Liver (tissue), 8 donors: ENCODE measurements at regions not wholly inside any gene's neighbourhood (a gene's known extent, or its start where the extent isn't known, plus 50 kb on each side); places are given as distances from the start of the nearest gene placed in this dataset.
A peak's percentile ranks its signal among the peaks of the same experiment; 100 is the strongest.

ENCODE experiments used
- DNase-seq: peaks from one replicate; pipeline ENCODE4 v3.0.0-alpha.2; 2017; ENCODE audit warnings: low spot score
- H3K27ac ChIP-seq, 2 donors: one replicate each; pipeline ENCODE4 v1.7.0; 2013; ENCODE audit warnings: inconsistent platforms in 2 of 2, low read length in 2 of 2, control low read depth in 1 of 2, low read depth in 1 of 2, mild to moderate bottlenecking in 1 of 2
- H3K27me3 ChIP-seq, 4 donors: one replicate each; pipeline versions ENCODE4 v1.6.1 to v1.7.0; 2013; ENCODE audit warnings: low read length in 3 of 4, inconsistent platforms in 1 of 4, mild to moderate bottlenecking in 1 of 4, moderate library complexity in 1 of 4; ENCODE audit not compliant: control insufficient read depth in 4 of 4, insufficient read depth in 4 of 4
- H3K36me3 ChIP-seq, 4 donors: one replicate each; pipeline versions ENCODE4 v1.6.1 to v1.7.0; 2013; ENCODE audit warnings: low read length in 3 of 4, mild to moderate bottlenecking in 3 of 4, low read depth in 1 of 4, moderate library complexity in 1 of 4; ENCODE audit not compliant: control insufficient read depth in 4 of 4, insufficient read depth in 3 of 4
- H3K4me1 ChIP-seq, 4 donors: one replicate each; pipeline versions ENCODE4 v1.6.1 to v1.7.0; 2013; ENCODE audit warnings: low read length in 3 of 4, mild to moderate bottlenecking in 3 of 4, moderate library complexity in 1 of 4; ENCODE audit not compliant: control insufficient read depth in 4 of 4, insufficient read depth in 4 of 4
- H3K4me3 ChIP-seq, 3 donors: one replicate each; pipeline versions ENCODE4 v1.6.1 to v1.7.0; 2013; ENCODE audit warnings: low read length in 3 of 3, control low read depth in 1 of 3, low read depth in 1 of 3, mild to moderate bottlenecking in 1 of 3
- H3K9ac ChIP-seq, 2 donors: one replicate each; pipeline ENCODE4 v1.7.0; 2013; ENCODE audit warnings: low read length in 2 of 2, mild to moderate bottlenecking in 2 of 2, moderate library complexity in 2 of 2, control low read depth in 1 of 2, low read depth in 1 of 2
- H3K9me3 ChIP-seq, 4 donors: one replicate each; pipeline versions ENCODE4 v1.6.1 to v1.7.0; 2013; ENCODE audit warnings: low read length in 3 of 4; ENCODE audit not compliant: control insufficient read depth in 4 of 4
- EGR1 ChIP-seq, 2 donors: IDR thresholded peaks; 2 replicates each; pipeline ENCODE4 v1.6.1; 2016 to 2018; ENCODE audit warnings: antibody characterized with exemption in 2 of 2, low read depth in 2 of 2
- FOXA1 ChIP-seq: IDR thresholded peaks from 2 replicates; pipeline ENCODE4 v1.6.1; 2016; ENCODE audit warnings: antibody characterized with exemption
- FOXA2 ChIP-seq: IDR thresholded peaks from 2 replicates; pipeline ENCODE4 v1.6.1; 2016; ENCODE audit warnings: antibody characterized with exemption
- GABPA ChIP-seq, 2 donors: IDR thresholded peaks in 1 of 2; conservative IDR thresholded peaks in 1 of 2; 2 replicates each; pipeline ENCODE4 v1.6.1; 2016; ENCODE audit warnings: antibody characterized with exemption in 2 of 2, mild to moderate bottlenecking in 1 of 2, moderate library complexity in 1 of 2
- HNF4A ChIP-seq, 2 donors: conservative IDR thresholded peaks; 2 replicates each; pipeline ENCODE4 v1.6.1; 2016; ENCODE audit warnings: antibody characterized with exemption in 2 of 2, mild to moderate bottlenecking in 2 of 2
- HNF4G ChIP-seq: IDR thresholded peaks from 2 replicates; pipeline ENCODE4 v1.6.1; 2016; ENCODE audit warnings: antibody characterized with exemption
- JUND ChIP-seq, 2 donors: IDR thresholded peaks; 2 replicates each; pipeline ENCODE4 v1.6.1; 2016; ENCODE audit warnings: antibody characterized with exemption in 2 of 2
- RAD21 ChIP-seq, 2 donors: IDR thresholded peaks; 2 replicates each; pipeline ENCODE4 v1.6.1; 2016; ENCODE audit warnings: antibody characterized with exemption in 2 of 2, mild to moderate bottlenecking in 2 of 2
- RXRA ChIP-seq, 2 donors: IDR thresholded peaks; 2 replicates each; pipeline ENCODE4 v1.6.1; 2017 to 2018; ENCODE audit warnings: antibody characterized with exemption in 2 of 2, mild to moderate bottlenecking in 1 of 2
- SP1 ChIP-seq: IDR thresholded peaks from 2 replicates; pipeline ENCODE4 v1.6.1; 2018; ENCODE audit warnings: antibody characterized with exemption, mild to moderate bottlenecking
- TAF1 ChIP-seq: conservative IDR thresholded peaks from 2 replicates; pipeline ENCODE4 v1.6.1; 2016; ENCODE audit warnings: antibody characterized with exemption, mild to moderate bottlenecking
- YY1 ChIP-seq: IDR thresholded peaks from 2 replicates; pipeline ENCODE4 v1.6.1; 2016; ENCODE audit warnings: antibody characterized with exemption, mild to moderate bottlenecking
- WGBS: extraction: QIAGEN DNeasy Blood & Tissue Kit; methylation state at CpG from one replicate; pipeline ENCODE4 v1.1.7; 2013; 5-methylcytosine and 5-hydroxymethylcytosine counted together
- TF ChIP-seq, protein P1 (sequence below): IDR thresholded peaks from 2 replicates; pipeline ENCODE4 v1.6.1; 2016; ENCODE audit warnings: antibody characterized with exemption
- TF ChIP-seq, protein P2 (sequence below): fragments of 150-350 bp; IDR thresholded peaks from 2 replicates; pipeline ENCODE4 v1.5.1; 2017; ENCODE audit warnings: improper control_type of control experiment, low read depth, low read length; ENCODE audit not compliant: missing input control
- donor health status: healthy.
- donor health status: healthy.
- donor health status: healthy.
- donor health status: healthy.
- donor health status: healthy.

DNA sequence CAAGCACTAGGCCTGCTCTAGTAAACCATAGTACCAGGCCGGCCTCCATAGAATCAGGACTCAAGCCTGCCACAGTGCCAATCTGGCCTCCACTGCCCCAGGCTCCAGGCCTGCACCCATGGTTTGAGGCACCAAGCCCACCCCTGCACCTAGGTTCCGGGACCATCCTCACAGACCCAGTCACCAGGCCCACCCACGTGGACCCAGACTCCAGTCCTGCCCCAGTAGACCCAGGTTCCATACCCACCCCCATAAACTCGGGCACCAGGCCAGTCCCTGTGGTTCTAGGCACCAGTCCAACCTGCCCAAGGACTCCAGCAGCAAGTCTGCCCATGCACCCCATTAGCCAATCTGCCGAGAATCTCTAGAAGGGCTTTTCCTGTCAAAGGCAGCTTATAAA is 501.8 kb upstream of the TMPO start:
- Histone ChIP-seq H3K27me3 (peaks cover 0 to 2% (median 0%) of the 10 kb centered on the region in 4 donors), H3K36me3 (no peaks in the 10 kb centered on the region), H3K27ac (no peak overlapping the region), H3K9me3 (peaks cover 0 to 1% (median 0%) of the 10 kb centered on the region in 4 donors), H3K4me3 (no peak overlapping the region), H3K9ac (no peak overlapping the region), H3K4me1 (no peaks in the 10 kb centered on the region)
- TF ChIP-seq HNF4G (no peak), GABPA (IDR thresholded peaks at IDR 0.05 in 1 of 2, conservative IDR thresholded peaks at IDR 0.05 in 1 of 2) (no peak), SP1 (no peak), EGR1 (IDR thresholded peaks at IDR 0.05; ENCODE audit: low read depth in 2 of 2) (no peak), YY1 (no peak), RAD21 (IDR thresholded peaks at IDR 0.05) (no peak)
- TF ChIP-seq, protein P1, sequence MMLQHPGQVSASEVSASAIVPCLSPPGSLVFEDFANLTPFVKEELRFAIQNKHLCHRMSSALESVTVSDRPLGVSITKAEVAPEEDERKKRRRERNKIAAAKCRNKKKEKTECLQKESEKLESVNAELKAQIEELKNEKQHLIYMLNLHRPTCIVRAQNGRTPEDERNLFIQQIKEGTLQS = no peak
- no peak for DNase-seq
- 81% methylated on average over 5 of the region's 5 CpGs for WGBS

DNA sequence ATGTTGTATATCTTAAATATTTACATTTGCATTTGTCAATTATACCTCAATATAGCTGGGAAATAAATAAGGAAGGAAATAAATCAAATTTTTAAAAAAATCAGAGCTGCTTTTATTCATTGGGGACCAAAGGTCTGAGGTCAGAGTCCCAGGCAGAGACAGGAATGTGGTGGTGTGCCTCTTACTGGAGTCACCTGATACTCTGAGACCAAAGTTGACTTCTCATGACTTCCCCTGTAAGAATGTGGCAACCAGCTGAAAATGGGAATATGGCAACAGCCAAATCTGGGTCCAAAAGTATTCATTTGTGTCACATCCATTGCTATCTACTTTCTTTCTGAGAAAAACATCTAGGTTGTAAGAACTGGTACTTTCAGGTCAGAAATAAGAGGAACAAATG is 496.6 kb upstream of the TMPO start:
- Histone ChIP-seq H3K27ac (no peak overlapping the region), H3K9me3 (no peaks in the 10 kb centered on the region), H3K36me3 (no peaks in the 10 kb centered on the region), H3K27me3 (no peaks in the 10 kb centered on the region), H3K4me3 (no peak overlapping the region), H3K4me1 (no peaks in the 10 kb centered on the region), H3K9ac (no peak overlapping the region)
- no peak for DNase-seq
- TF ChIP-seq TAF1 = no peak
- TF ChIP-seq HNF4A (conservative IDR thresholded peaks at IDR 0.05) = peak in 1 of 2 donors; percentile 13

DNA sequence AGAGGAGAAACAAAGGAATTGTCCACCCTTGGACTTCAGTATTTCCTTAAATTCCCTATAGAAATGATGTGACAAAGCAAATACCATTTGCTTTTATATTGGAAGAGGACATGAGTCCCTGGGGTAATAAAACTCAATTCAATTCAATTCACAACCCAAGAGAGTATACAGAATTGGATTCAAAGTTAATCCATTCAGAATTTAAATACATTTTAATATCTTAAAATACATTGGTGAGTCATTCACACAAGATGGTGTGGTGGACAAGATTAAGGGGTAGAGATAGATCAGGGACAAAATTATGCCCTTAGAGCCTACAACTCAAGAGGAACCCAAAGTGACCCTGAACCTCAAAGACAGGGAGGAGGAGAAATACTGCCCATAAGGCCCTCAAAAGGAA is 495.0 kb upstream of the TMPO start:
- Histone ChIP-seq H3K27me3 (no peaks in the 10 kb centered on the region), H3K4me1 (no peaks in the 10 kb centered on the region), H3K4me3 (no peak overlapping the region), H3K9ac (no peak overlapping the region), H3K36me3 (no peaks in the 10 kb centered on the region), H3K9me3 (no peaks in the 10 kb centered on the region), H3K27ac (no peak overlapping the region)
- no peak for TF ChIP-seq YY1
- TF ChIP-seq JUND (IDR thresholded peaks at IDR 0.05) = no peak
- no peak for TF ChIP-seq RXRA (IDR thresholded peaks at IDR 0.05)
- no peak for TF ChIP-seq FOXA2
- TF ChIP-seq, protein P2, sequence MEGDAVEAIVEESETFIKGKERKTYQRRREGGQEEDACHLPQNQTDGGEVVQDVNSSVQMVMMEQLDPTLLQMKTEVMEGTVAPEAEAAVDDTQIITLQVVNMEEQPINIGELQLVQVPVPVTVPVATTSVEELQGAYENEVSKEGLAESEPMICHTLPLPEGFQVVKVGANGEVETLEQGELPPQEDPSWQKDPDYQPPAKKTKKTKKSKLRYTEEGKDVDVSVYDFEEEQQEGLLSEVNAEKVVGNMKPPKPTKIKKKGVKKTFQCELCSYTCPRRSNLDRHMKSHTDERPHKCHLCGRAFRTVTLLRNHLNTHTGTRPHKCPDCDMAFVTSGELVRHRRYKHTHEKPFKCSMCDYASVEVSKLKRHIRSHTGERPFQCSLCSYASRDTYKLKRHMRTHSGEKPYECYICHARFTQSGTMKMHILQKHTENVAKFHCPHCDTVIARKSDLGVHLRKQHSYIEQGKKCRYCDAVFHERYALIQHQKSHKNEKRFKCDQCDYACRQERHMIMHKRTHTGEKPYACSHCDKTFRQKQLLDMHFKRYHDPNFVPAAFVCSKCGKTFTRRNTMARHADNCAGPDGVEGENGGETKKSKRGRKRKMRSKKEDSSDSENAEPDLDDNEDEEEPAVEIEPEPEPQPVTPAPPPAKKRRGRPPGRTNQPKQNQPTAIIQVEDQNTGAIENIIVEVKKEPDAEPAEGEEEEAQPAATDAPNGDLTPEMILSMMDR = no peak
- TF ChIP-seq GABPA (IDR thresholded peaks at IDR 0.05 in 1 of 2, conservative IDR thresholded peaks at IDR 0.05 in 1 of 2) = no peak
- no peak for TF ChIP-seq FOXA1
- TF ChIP-seq HNF4A (conservative IDR thresholded peaks at IDR 0.05) = no peak
- TF ChIP-seq RAD21 (IDR thresholded peaks at IDR 0.05) = no peak
- DNase-seq = no peak

DNA sequence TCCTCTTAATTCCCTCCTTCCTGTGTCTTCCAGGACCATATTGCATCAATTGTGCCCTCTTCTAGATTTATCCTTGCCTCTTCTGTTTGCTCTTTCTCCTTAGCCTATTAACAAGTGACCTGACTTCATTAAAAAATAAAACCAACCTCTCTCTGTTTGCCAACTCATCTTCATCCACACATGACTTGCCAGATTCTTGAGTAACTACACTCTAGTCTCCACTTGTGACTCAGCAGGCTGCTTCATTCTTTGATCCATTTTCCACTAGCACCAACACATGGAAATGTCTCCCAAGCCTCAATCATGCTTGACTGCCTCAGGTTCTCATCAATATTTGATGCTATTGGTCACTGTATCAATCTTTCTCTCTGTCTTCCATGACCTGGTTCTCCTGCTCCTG is 492.4 kb upstream of the TMPO start:
- Histone ChIP-seq H3K36me3 (no peaks in the 10 kb centered on the region), H3K9me3 (no peaks in the 10 kb centered on the region), H3K4me3 (no peak overlapping the region), H3K9ac (no peak overlapping the region), H3K4me1 (no peaks in the 10 kb centered on the region), H3K27ac (no peak overlapping the region), H3K27me3 (no peaks in the 10 kb centered on the region)
- TF ChIP-seq FOXA1 = no peak
- TF ChIP-seq HNF4G = no peak
- TF ChIP-seq RXRA (IDR thresholded peaks at IDR 0.05) = no peak
- TF ChIP-seq HNF4A (conservative IDR thresholded peaks at IDR 0.05) = no peak
- DNase-seq = no peak
